ENCODE measurements at regions not wholly inside any gene's neighbourhood (a gene's known extent, or its start where the extent isn't known, plus 50 kb on each side); places are given as distances from the start of the nearest gene placed in this dataset.

- Mint-ChIP-seq H3K4me3 (no peak overlapping the region), H3K36me3 (no peaks in the 10 kb centered on the region), H3K9me3 (peaks cover 9% of the 10 kb centered on the region), H3K27ac (no peak overlapping the region), H3K27me3 (no peaks in the 10 kb centered on the region), H3K4me1 (no peaks in the 10 kb centered on the region)
- DNase-seq (ENCODE audit: low spot score in 2 of 2) (no peak), ATAC-seq (ENCODE audit: low read depth) (no peak)
These were observed 1381.4 kb upstream of the IGFBP7 start for GRCh38 chr4:58491620-58492019.

GRCh38 chr4:58477950-58478349 is 1367.8 kb upstream of the IGFBP7 start:
- Mint-ChIP-seq H3K9me3 (no peaks in the 10 kb centered on the region), H3K27ac (no peak overlapping the region), H3K4me1 (no peaks in the 10 kb centered on the region), H3K27me3 (no peaks in the 10 kb centered on the region), H3K36me3 (no peaks in the 10 kb centered on the region), H3K4me3 (no peak overlapping the region)
- ATAC-seq (ENCODE audit: low read depth) (no peak), DNase-seq (ENCODE audit: low spot score in 2 of 2) (no peak)

- H3K4me1 Mint-ChIP-seq, result no peaks in the 10 kb centered on the region
- no peaks in the 10 kb centered on the region for H3K36me3 Mint-ChIP-seq
- no peak for DNase-seq (ENCODE audit: low spot score in 2 of 2)
- no peaks in the 10 kb centered on the region for H3K9me3 Mint-ChIP-seq
- H3K27ac Mint-ChIP-seq, result no peak overlapping the region
- H3K4me3 Mint-ChIP-seq, result no peak overlapping the region
- ATAC-seq (ENCODE audit: low read depth), result no peak
- H3K27me3 Mint-ChIP-seq, result no peaks in the 10 kb centered on the region
These were observed 1367.3 kb upstream of the IGFBP7 start for GRCh38 chr4:58477513-58477912.

GRCh38 chr4:58475097-58475496 is 1364.9 kb upstream of the IGFBP7 start:
- Mint-ChIP-seq H3K4me3 (no peak overlapping the region), H3K27me3 (no peaks in the 10 kb centered on the region), H3K4me1 (no peaks in the 10 kb centered on the region), H3K27ac (no peak overlapping the region), H3K36me3 (no peaks in the 10 kb centered on the region), H3K9me3 (peaks cover 2% of the 10 kb centered on the region)
- no peak for DNase-seq (ENCODE audit: low spot score in 2 of 2)
- ATAC-seq (ENCODE audit: low read depth), result no peak

- Mint-ChIP-seq H3K27me3 (no peaks in the 10 kb centered on the region), H3K4me3 (no peak overlapping the region), H3K36me3 (no peaks in the 10 kb centered on the region), H3K27ac (no peak overlapping the region), H3K4me1 (no peaks in the 10 kb centered on the region), H3K9me3 (peaks cover 5% of the 10 kb centered on the region)
- no peak for ATAC-seq (ENCODE audit: low read depth)
- DNase-seq (ENCODE audit: low spot score in 2 of 2), result no peak
These were observed 1354.8 kb upstream of the IGFBP7 start for GRCh38 chr4:58465031-58465430.

- Mint-ChIP-seq H3K9me3 (peaks cover 2% of the 10 kb centered on the region), H3K36me3 (no peaks in the 10 kb centered on the region), H3K4me3 (no peak overlapping the region), H3K27me3 (no peaks in the 10 kb centered on the region), H3K27ac (no peak overlapping the region), H3K4me1 (no peaks in the 10 kb centered on the region)
- no peak for ATAC-seq (ENCODE audit: low read depth)
- DNase-seq (ENCODE audit: low spot score in 2 of 2), result no peak
These were observed 1346.7 kb upstream of the IGFBP7 start for GRCh38 chr4:58456727-58457384.

GRCh38 chr4:58453956-58454355 is 1343.8 kb upstream of the IGFBP7 start:
- Mint-ChIP-seq H3K36me3 (no peaks in the 10 kb centered on the region), H3K4me1 (no peaks in the 10 kb centered on the region), H3K27me3 (no peaks in the 10 kb centered on the region), H3K9me3 (peaks cover 2% of the 10 kb centered on the region), H3K27ac (no peak overlapping the region), H3K4me3 (no peak overlapping the region)
- ATAC-seq (ENCODE audit: low read depth) (no peak), DNase-seq (ENCODE audit: low spot score in 2 of 2) (no peak)

- H3K36me3 Mint-ChIP-seq, result no peaks in the 10 kb centered on the region
- H3K4me1 Mint-ChIP-seq, result no peaks in the 10 kb centered on the region
- no peaks in the 10 kb centered on the region for H3K27me3 Mint-ChIP-seq
- ATAC-seq (ENCODE audit: low read depth), result no peak
- peaks cover 2% of the 10 kb centered on the region for H3K9me3 Mint-ChIP-seq
- no peak overlapping the region for H3K27ac Mint-ChIP-seq
- H3K4me3 Mint-ChIP-seq, result no peak overlapping the region
- DNase-seq (ENCODE audit: low spot score in 2 of 2), result no peak
These were observed 1341.5 kb upstream of the IGFBP7 start for GRCh38 chr4:58451707-58452106.

GRCh38 chr4:58435871-58436270 is 1325.7 kb upstream of the IGFBP7 start:
- no peak overlapping the region for H3K4me3 Mint-ChIP-seq
- no peaks in the 10 kb centered on the region for H3K4me1 Mint-ChIP-seq
- no peaks in the 10 kb centered on the region for H3K27me3 Mint-ChIP-seq
- H3K27ac Mint-ChIP-seq, result no peak overlapping the region
- ATAC-seq (ENCODE audit: low read depth) (no peak), DNase-seq (ENCODE audit: low spot score in 2 of 2) (no peak)
- no peaks in the 10 kb centered on the region for H3K36me3 Mint-ChIP-seq
- H3K9me3 Mint-ChIP-seq, result peaks cover 11% of the 10 kb centered on the region

GRCh38 chr4:58413849-58414248 is 1303.7 kb upstream of the IGFBP7 start:
- ATAC-seq (ENCODE audit: low read depth), result no peak
- H3K4me1 Mint-ChIP-seq, result no peaks in the 10 kb centered on the region
- H3K4me3 Mint-ChIP-seq, result no peak overlapping the region
- peaks cover 1% of the 10 kb centered on the region for H3K9me3 Mint-ChIP-seq
- no peaks in the 10 kb centered on the region for H3K27me3 Mint-ChIP-seq
- H3K36me3 Mint-ChIP-seq, result no peaks in the 10 kb centered on the region
- no peak overlapping the region for H3K27ac Mint-ChIP-seq
- DNase-seq (ENCODE audit: low spot score in 2 of 2), result no peak

- peaks cover 1% of the 10 kb centered on the region for H3K9me3 Mint-ChIP-seq
- ATAC-seq (ENCODE audit: low read depth), result no peak
- H3K27ac Mint-ChIP-seq, result no peak overlapping the region
- no peaks in the 10 kb centered on the region for H3K4me1 Mint-ChIP-seq
- H3K36me3 Mint-ChIP-seq, result no peaks in the 10 kb centered on the region
- no peak for DNase-seq (ENCODE audit: low spot score in 2 of 2)
- no peaks in the 10 kb centered on the region for H3K27me3 Mint-ChIP-seq
- no peak overlapping the region for H3K4me3 Mint-ChIP-seq
These were observed 1301.7 kb upstream of the IGFBP7 start for GRCh38 chr4:58411904-58412303.

- Mint-ChIP-seq H3K4me1 (no peaks in the 10 kb centered on the region), H3K4me3 (no peak overlapping the region), H3K9me3 (peaks cover 5% of the 10 kb centered on the region), H3K36me3 (peaks cover 1% of the 10 kb centered on the region), H3K27me3 (no peaks in the 10 kb centered on the region), H3K27ac (no peak overlapping the region)
- ATAC-seq (ENCODE audit: low read depth), result no peak
- DNase-seq (ENCODE audit: low spot score in 2 of 2), result no peak
These were observed 1296.6 kb upstream of the IGFBP7 start for GRCh38 chr4:58406762-58407161.

GRCh38 chr4:58368221-58368620 is 1258.0 kb upstream of the IGFBP7 start:
- H3K4me3 Mint-ChIP-seq, result no peak overlapping the region
- H3K4me1 Mint-ChIP-seq, result no peaks in the 10 kb centered on the region
- peaks cover 7% of the 10 kb centered on the region for H3K9me3 Mint-ChIP-seq
- H3K27ac Mint-ChIP-seq, result no peak overlapping the region
- H3K36me3 Mint-ChIP-seq, result no peaks in the 10 kb centered on the region
- ATAC-seq (ENCODE audit: low read depth) (no peak), DNase-seq (ENCODE audit: low spot score in 2 of 2) (no peak)
- no peaks in the 10 kb centered on the region for H3K27me3 Mint-ChIP-seq

GRCh38 chr4:58360354-58361133 is 1250.4 kb upstream of the IGFBP7 start:
- ATAC-seq (ENCODE audit: low read depth) (no peak), DNase-seq (ENCODE audit: low spot score in 2 of 2) (no peak)
- Mint-ChIP-seq H3K27me3 (no peaks in the 10 kb centered on the region), H3K4me3 (no peak overlapping the region), H3K27ac (no peak overlapping the region), H3K9me3 (peaks cover 8% of the 10 kb centered on the region), H3K36me3 (no peaks in the 10 kb centered on the region), H3K4me1 (no peaks in the 10 kb centered on the region)

GRCh38 chr4:58359590-58359989 is 1249.4 kb upstream of the IGFBP7 start:
- Mint-ChIP-seq H3K27me3 (no peaks in the 10 kb centered on the region), H3K9me3 (peaks cover 8% of the 10 kb centered on the region), H3K4me3 (no peak overlapping the region), H3K27ac (no peak overlapping the region), H3K4me1 (no peaks in the 10 kb centered on the region), H3K36me3 (no peaks in the 10 kb centered on the region)
- no peak for ATAC-seq (ENCODE audit: low read depth)
- no peak for DNase-seq (ENCODE audit: low spot score in 2 of 2)

Measured in memory B cell (primary cell).